HEK293 (cell line): ENCODE measurements at regions not wholly inside any gene's neighbourhood (a gene's known extent, or its start where the extent isn't known, plus 50 kb on each side); places are given as distances from the start of the nearest gene placed in this dataset.

Experiments used
- CTCF ChIA-PET: fragments of 350-600 bp; formaldehyde crosslinking; extraction: SDS; loops from one replicate; lab custom pipeline; 2021; ENCODE audit warnings: antibody characterized with exemption; lab: Yijun Ruan, JAX
- POLR2A ChIA-PET: fragments of 300-600 bp; formaldehyde crosslinking; extraction: SDS; loops from one replicate; lab custom pipeline; 2020; ENCODE audit warnings: antibody characterized with exemption, inconsistent platforms; lab: Yijun Ruan, JAX
- H3K27ac ChIP-seq: fragments of 200-500 bp; sonication (Bioruptor generic); 2 replicates; pipeline ENCODE4 v1.5.1; 2014; ENCODE audit warnings: low read depth, low read length, control low read depth, inconsistent platforms; ENCODE audit errors: extremely low read depth
- H3K36me3 ChIP-seq, 2 experiments: fragments of 200-500 bp in 1 of 2; sonication (Bioruptor generic) in 1 of 2; 1 replicate in 1 of 2; 2 replicates in 1 of 2; pipeline ENCODE4 v1.5.1; 2014 to 2017; ENCODE audit warnings: inconsistent platforms in 2 of 2, low read length in 2 of 2; ENCODE audit not compliant: control insufficient read depth in 2 of 2, insufficient read depth in 1 of 2
- H3K4me1 ChIP-seq: fragments of 200-500 bp; sonication (Bioruptor generic); 2 replicates; pipeline ENCODE4 v1.5.1; 2014; ENCODE audit warnings: mild to moderate bottlenecking, low read length, inconsistent platforms; ENCODE audit not compliant: control insufficient read depth, insufficient read depth
- H3K4me3 ChIP-seq: 2 replicates; pipeline ENCODE4 v1.5.1; 2011; ENCODE audit warnings: low read depth, mild to moderate bottlenecking, control low read depth, low read length, moderate library complexity
- H3K9me3 ChIP-seq: fragments of 200-500 bp; sonication (Bioruptor generic); 2 replicates; pipeline ENCODE4 v1.5.1; 2014; ENCODE audit warnings: low read depth, low read length, inconsistent platforms; ENCODE audit not compliant: control insufficient read depth, insufficient read depth
- GFI1B ChIP-seq: fragments of 450-650 bp; formaldehyde crosslinking; IDR thresholded peaks from 2 replicates; pipeline ENCODE4 v1.5.1; 2016; ENCODE audit warnings: missing biosample characterization, missing genetic modification characterization
- GLI4 ChIP-seq: fragments of 450-650 bp; formaldehyde crosslinking; IDR thresholded peaks from 2 replicates; pipeline ENCODE4 v1.5.1; 2016; ENCODE audit warnings: missing biosample characterization, missing genetic modification characterization
- SETDB1 ChIP-seq: IDR thresholded peaks from one replicate; pipeline ENCODE4 v1.6.1; 2017; ENCODE audit warnings: mild to moderate bottlenecking, low read length, moderate library complexity, mixed read lengths; ENCODE audit not compliant: insufficient read length
- ZBTB26 ChIP-seq: fragments of 450-650 bp; formaldehyde crosslinking; optimal IDR thresholded peaks from 2 replicates; pipeline ENCODE3; 2016; ENCODE audit warnings: missing biosample characterization, mild to moderate bottlenecking, missing genetic modification characterization
- ZBTB44 ChIP-seq: fragments of 450-650 bp; IDR thresholded peaks from 2 replicates; pipeline ENCODE4 v1.5.1; 2018; ENCODE audit warnings: missing biosample characterization, mild to moderate bottlenecking, missing genetic modification characterization
- ZFP41 ChIP-seq: fragments of 450-650 bp; formaldehyde crosslinking; IDR thresholded peaks from 2 replicates; pipeline ENCODE4 v1.5.1; 2016; ENCODE audit warnings: missing biosample characterization, missing genetic modification characterization, borderline replicate concordance
- ZNF311 ChIP-seq: fragments of 450-650 bp; formaldehyde crosslinking; IDR thresholded peaks from 2 replicates; pipeline ENCODE4 v1.5.1; 2017; ENCODE audit warnings: missing biosample characterization, missing genetic modification characterization, borderline replicate concordance
- ZNF658 ChIP-seq: fragments of 450-650 bp; formaldehyde crosslinking; IDR thresholded peaks from 2 replicates; pipeline ENCODE4; 2016; ENCODE audit warnings: missing biosample characterization, missing genetic modification characterization
- ZNF677 ChIP-seq: fragments of 450-650 bp; IDR thresholded peaks from 2 replicates; pipeline ENCODE4 v1.5.0; 2018; ENCODE audit warnings: missing biosample characterization, mild to moderate bottlenecking, missing genetic modification characterization, moderate library complexity
- ZNF704 ChIP-seq: fragments of 450-650 bp; formaldehyde crosslinking; IDR thresholded peaks from 2 replicates; pipeline ENCODE4 v1.5.1; 2016; ENCODE audit warnings: missing biosample characterization, missing genetic modification characterization
- ZNF747 ChIP-seq: fragments of 450-650 bp; formaldehyde crosslinking; IDR thresholded peaks from 2 replicates; pipeline ENCODE4 v1.5.1; 2016; ENCODE audit warnings: missing biosample characterization, missing genetic modification characterization
- ZNF792 ChIP-seq: fragments of 450-650 bp; formaldehyde crosslinking; IDR thresholded peaks from 2 replicates; pipeline ENCODE4 v1.5.1; 2016; ENCODE audit warnings: missing biosample characterization, missing genetic modification characterization
- ZNF830 ChIP-seq: fragments of 450-650 bp; IDR thresholded peaks from 2 replicates; pipeline ENCODE4 v1.5.0; 2018; ENCODE audit warnings: missing biosample characterization, missing genetic modification characterization, low read depth, mild to moderate bottlenecking, moderate library complexity
- ZSCAN18 ChIP-seq: fragments of 450-650 bp; formaldehyde crosslinking; IDR thresholded peaks from 2 replicates; pipeline ENCODE4 v1.5.1; 2016; ENCODE audit warnings: missing biosample characterization, missing genetic modification characterization
- TF ChIP-seq, protein P1 (sequence below): fragments of 450-650 bp; formaldehyde crosslinking; IDR thresholded peaks from 2 replicates; pipeline ENCODE4 v1.5.1; 2016; ENCODE audit warnings: missing biosample characterization, missing genetic modification characterization
- TF ChIP-seq, protein P2 (sequence below): fragments of 450-650 bp; formaldehyde crosslinking; IDR thresholded peaks from 2 replicates; pipeline ENCODE4 v1.5.1; 2016; ENCODE audit warnings: missing biosample characterization, missing genetic modification characterization

DNA sequence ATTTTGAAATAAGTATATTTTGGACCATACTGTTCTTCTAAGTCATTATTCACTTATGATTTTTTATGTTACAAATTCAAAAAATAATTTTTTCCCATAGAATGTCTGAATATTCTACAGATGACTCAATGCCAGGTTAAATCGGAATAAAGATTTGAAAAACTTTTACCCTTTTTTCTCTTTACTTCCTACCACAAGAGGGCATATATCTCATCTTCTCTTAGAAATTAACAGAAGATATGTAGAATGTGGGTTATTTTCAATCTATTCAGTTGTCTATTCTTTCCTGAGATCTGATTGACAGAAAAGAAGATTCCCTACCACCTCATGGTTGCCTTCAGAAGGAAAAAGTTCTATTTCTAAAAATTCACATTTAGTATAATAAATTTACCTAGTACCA is 53.0 kb upstream of the KITLG start (continued):
- TF ChIP-seq SETDB1 (no peak), ZNF677 (tag by site-specific recombination) (no peak)

DNA sequence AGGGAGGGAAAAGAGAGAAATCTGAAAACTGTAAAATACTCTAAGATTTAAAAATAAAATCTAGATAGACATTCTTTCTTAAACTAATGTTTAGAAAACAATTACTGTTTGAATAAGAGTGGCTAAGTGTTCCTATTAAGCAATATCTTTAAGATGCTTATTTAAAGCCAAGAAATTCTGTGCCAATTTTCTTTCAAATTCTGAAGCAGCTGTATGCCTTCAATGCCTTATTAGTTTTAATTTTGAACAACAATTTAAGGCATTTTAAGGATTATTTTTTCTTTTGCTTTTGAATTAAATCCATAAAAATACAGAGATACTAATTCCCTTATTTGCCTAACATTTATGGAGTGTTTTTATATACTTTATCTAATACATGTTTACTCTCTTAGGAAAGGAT is 50.3 kb upstream of the KITLG start:
- H3K36me3 ChIP-seq = no peaks in the 10 kb centered on the region
- H3K9me3 ChIP-seq = no peaks in the 10 kb centered on the region
- H3K27ac ChIP-seq = no peak overlapping the region
- no peaks in the 10 kb centered on the region for H3K4me1 ChIP-seq
- no peak overlapping the region for H3K4me3 ChIP-seq
- CTCF ChIA-PET = no interaction called here
- POLR2A ChIA-PET = no interaction called here
- TF ChIP-seq ZSCAN18 (tag by site-specific recombination) (no peak), ZBTB44 (no peak), GLI4 (tag by site-specific recombination) (no peak), GFI1B (tag by site-specific recombination) (no peak), ZNF747 (tag by site-specific recombination) (no peak), ZNF658 (tag by site-specific recombination) (no peak), ZBTB26 (tag by site-specific recombination) (no peak), ZNF792 (no peak), ZFP41 (tag by site-specific recombination) (no peak), ZNF311 (no peak), ZNF830 (tag by site-specific recombination) (no peak), ZNF704 (no peak)
- TF ChIP-seq, protein P1, sequence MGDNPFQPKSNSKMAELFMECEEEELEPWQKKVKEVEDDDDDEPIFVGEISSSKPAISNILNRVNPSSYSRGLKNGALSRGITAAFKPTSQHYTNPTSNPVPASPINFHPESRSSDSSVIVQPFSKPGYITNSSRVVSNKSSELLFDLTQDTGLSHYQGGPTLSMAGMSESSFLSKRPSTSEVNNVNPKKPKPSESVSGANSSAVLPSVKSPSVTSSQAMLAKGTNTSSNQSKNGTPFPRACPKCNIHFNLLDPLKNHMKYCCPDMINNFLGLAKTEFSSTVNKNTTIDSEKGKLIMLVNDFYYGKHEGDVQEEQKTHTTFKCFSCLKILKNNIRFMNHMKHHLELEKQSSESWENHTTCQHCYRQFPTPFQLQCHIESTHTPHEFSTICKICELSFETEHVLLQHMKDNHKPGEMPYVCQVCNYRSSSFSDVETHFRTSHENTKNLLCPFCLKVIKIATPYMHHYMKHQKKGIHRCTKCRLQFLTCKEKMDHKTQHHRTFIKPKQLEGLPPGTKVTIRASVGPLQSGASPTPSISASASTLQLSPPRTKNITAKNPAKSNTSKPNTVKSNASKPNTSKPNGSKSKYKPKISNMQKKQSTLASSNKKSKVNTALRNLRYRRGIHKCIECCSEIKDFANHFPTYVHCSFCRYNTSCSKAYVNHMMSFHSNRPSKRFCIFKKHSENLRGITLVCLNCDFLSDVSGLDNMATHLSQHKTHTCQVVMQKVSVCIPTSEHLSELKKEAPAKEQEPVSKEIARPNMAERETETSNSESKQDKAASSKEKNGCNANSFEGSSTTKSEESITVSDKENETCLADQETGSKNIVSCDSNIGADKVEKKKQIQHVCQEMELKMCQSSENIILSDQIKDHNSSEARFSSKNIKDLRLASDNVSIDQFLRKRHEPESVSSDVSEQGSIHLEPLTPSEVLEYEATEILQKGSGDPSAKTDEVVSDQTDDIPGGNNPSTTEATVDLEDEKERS (tag by site-specific recombination) = no peak
- TF ChIP-seq, protein P2, sequence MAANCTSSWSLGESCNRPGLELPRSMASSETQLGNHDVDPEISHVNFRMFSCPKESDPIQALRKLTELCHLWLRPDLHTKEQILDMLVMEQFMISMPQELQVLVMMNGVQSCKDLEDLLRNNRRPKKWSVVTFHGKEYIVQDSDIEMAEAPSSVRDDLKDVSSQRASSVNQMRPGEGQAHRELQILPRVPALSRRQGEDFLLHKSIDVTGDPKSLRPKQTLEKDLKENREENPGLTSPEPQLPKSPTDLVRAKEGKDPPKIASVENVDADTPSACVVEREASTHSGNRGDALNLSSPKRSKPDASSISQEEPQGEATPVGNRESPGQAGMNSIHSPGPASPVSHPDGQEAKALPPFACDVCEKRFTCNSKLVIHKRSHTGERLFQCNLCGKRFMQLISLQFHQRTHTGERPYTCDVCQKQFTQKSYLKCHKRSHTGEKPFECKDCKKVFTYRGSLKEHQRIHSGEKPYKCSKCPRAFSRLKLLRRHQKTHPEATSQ (tag by site-specific recombination) = no peak
